ENCODE measurements at regions not wholly inside any gene's neighbourhood (a gene's known extent, or its start where the extent isn't known, plus 50 kb on each side); places are given as distances from the start of the nearest gene placed in this dataset.
"Not testable (repeated sequence)": the region's sequence is repeated elsewhere in the genome, so short reads cannot be mapped to it uniquely, and the experiment has no call there.

GRCh38 chr9:21696411-21696871, 106.0 kb upstream of the MTAP start:
- DNase-seq, result no peak

GRCh38 chr9:21708260-21708711, 94.2 kb upstream of the MTAP start:
- DNase-seq, result no peak

GRCh38 chr9:21708856-21709255, 93.6 kb upstream of the MTAP start:
- no peak for DNase-seq

- peak; percentile 81 for DNase-seq
Measured at GRCh38 chr9:21709464-21710058, 92.9 kb upstream of the MTAP start.

GRCh38 chr9:21710548-21711191, 91.8 kb upstream of the MTAP start:
- no peak for DNase-seq

GRCh38 chr9:21711504-21711903, 90.9 kb upstream of the MTAP start:
- DNase-seq, result no peak

GRCh38 chr9:21715408-21715807, 87.0 kb upstream of the MTAP start:
- no peak for DNase-seq

GRCh38 chr9:21720758-21721157, 81.7 kb upstream of the MTAP start:
- DNase-seq, result no peak

GRCh38 chr9:21727411-21727810, 75.0 kb upstream of the MTAP start:
- DNase-seq, result not testable (repeated sequence)

- no peak for DNase-seq
Measured at GRCh38 chr9:21728781-21729180, 73.7 kb upstream of the MTAP start.

- no peak for DNase-seq
Measured at GRCh38 chr9:21729648-21730047, 72.8 kb upstream of the MTAP start.

- no peak for DNase-seq
Measured at GRCh38 chr9:21730899-21731298, 71.5 kb upstream of the MTAP start.

- DNase-seq, result no peak
Measured at GRCh38 chr9:21741151-21741550, 61.3 kb upstream of the MTAP start.

- DNase-seq, result no peak
Measured at GRCh38 chr9:21744320-21744719, 58.1 kb upstream of the MTAP start.

- no peak for DNase-seq
Measured at GRCh38 chr9:21744841-21745240, 57.6 kb upstream of the MTAP start.

- no peak for DNase-seq
Measured at GRCh38 chr9:21746550-21746949, 55.9 kb upstream of the MTAP start.

GRCh38 chr9:21747175-21747574, 55.3 kb upstream of the MTAP start:
- peak; percentile 13 for DNase-seq

GRCh38 chr9:21750021-21750735, 52.3 kb upstream of the MTAP start:
- peak; percentile 42 for DNase-seq

GRCh38 chr9:21751998-21752397, 50.4 kb upstream of the MTAP start:
- no peak for DNase-seq

Data from dermis blood vessel endothelial cell (primary cell).